SK-N-SH (cell line): ENCODE measurements at regions not wholly inside any gene's neighbourhood (a gene's known extent, or its start where the extent isn't known, plus 50 kb on each side); places are given as distances from the start of the nearest gene placed in this dataset.

Experiments used
- CTCF ChIA-PET: fragments of 300-600, 350-600 bp; formaldehyde crosslinking; extraction: SDS; loops from one replicate; lab custom pipeline; 2021; lab: Yijun Ruan, JAX
- POLR2A ChIA-PET: fragments of 350-600 bp; sonication (Branson Sonifier 250); formaldehyde crosslinking; extraction: SDS; loops from one replicate; lab custom pipeline; 2020; ENCODE audit warnings: antibody characterized with exemption, inconsistent platforms; lab: Yijun Ruan, JAX
- DNase-seq: peaks from one replicate; pipeline ENCODE4 v3.0.0; 2012
- H2AFZ ChIP-seq: fragments of 200-600 bp; sonication (generic); 2 replicates; pipeline ENCODE4 v1.8.1; 2016; ENCODE audit warnings: antibody characterized with exemption, mild to moderate bottlenecking, low read depth
- H3F3A ChIP-seq: fragments of 200-600 bp; sonication (generic); replicated peaks from 2 replicates; pipeline ENCODE3; 2016; ENCODE audit warnings: antibody characterized with exemption, mild to moderate bottlenecking; ENCODE audit not compliant: insufficient read depth
- H3K27ac ChIP-seq, 2 experiments: fragments of 200-500 bp in 1 of 2; fragments of 200-600 bp in 1 of 2; sonication (Bioruptor generic) in 1 of 2; sonication (generic), shearing (Covaris generic) in 1 of 2; 2 replicates each; pipeline versions ENCODE4 v1.5.1 to v1.6.1; 2014 to 2016; ENCODE audit warnings: low read depth in 2 of 2, inconsistent platforms in 1 of 2, low read length in 1 of 2, mild to moderate bottlenecking in 1 of 2, mixed read lengths in 1 of 2
- H3K27me3 ChIP-seq: fragments of 200-600 bp; sonication (generic), shearing (Covaris generic); 2 replicates; pipeline ENCODE4 v1.6.1; 2016; ENCODE audit warnings: mixed run types; ENCODE audit not compliant: insufficient read depth
- H3K36me3 ChIP-seq, 2 experiments: fragments of 200-500 bp in 1 of 2; fragments of 200-600 bp in 1 of 2; sonication (Bioruptor generic) in 1 of 2; sonication (generic) in 1 of 2; replicated peaks in 1 of 2; 2 replicates each; pipeline versions ENCODE3 to v1.5.1; 2014 to 2016; ENCODE audit warnings: low read length in 1 of 2, mild to moderate bottlenecking in 1 of 2; ENCODE audit not compliant: insufficient read depth in 2 of 2, control insufficient read depth in 1 of 2
- H3K4me1 ChIP-seq, 2 experiments: fragments of 200-500 bp in 1 of 2; fragments of 200-600 bp in 1 of 2; sonication (Bioruptor generic) in 1 of 2; sonication (generic), shearing (Covaris generic) in 1 of 2; 2 replicates each; pipeline versions ENCODE4 v1.5.1 to v1.6.1; 2014 to 2016; ENCODE audit warnings: low read depth in 1 of 2, low read length in 1 of 2, mixed run types in 1 of 2; ENCODE audit not compliant: insufficient read depth in 2 of 2, control insufficient read depth in 1 of 2
- H3K4me2 ChIP-seq: fragments of 200-600 bp; sonication (generic), shearing (Covaris generic); 2 replicates; pipeline ENCODE4 v1.6.1; 2017; ENCODE audit warnings: mixed run types
- H3K4me3 ChIP-seq, 2 experiments: fragments of 200-500 bp in 1 of 2; fragments of 200-600 bp in 1 of 2; sonication (Bioruptor generic) in 1 of 2; sonication (generic), shearing (Covaris generic) in 1 of 2; 2 replicates each; pipeline versions ENCODE4 v1.5.1 to v1.8.1; 2014 to 2016; ENCODE audit warnings: low read depth in 2 of 2, inconsistent platforms in 1 of 2, low read length in 1 of 2, mild to moderate bottlenecking in 1 of 2, mixed read lengths in 1 of 2, moderate library complexity in 1 of 2
- H3K79me2 ChIP-seq: fragments of 200-600 bp; sonication (generic); 2 replicates; pipeline ENCODE4 v1.8.1; 2017; ENCODE audit warnings: mild to moderate bottlenecking; ENCODE audit not compliant: insufficient read depth
- H3K9ac ChIP-seq: fragments of 200-600 bp; sonication (generic); 2 replicates; pipeline ENCODE4 v1.6.1; 2017; ENCODE audit warnings: mixed run types
- H3K9me2 ChIP-seq: fragments of 200-600 bp; sonication (generic); 2 replicates; pipeline ENCODE4 v1.6.1; 2017; ENCODE audit warnings: mixed run types
- H3K9me3 ChIP-seq: fragments of 200-600 bp; sonication (generic); 2 replicates; pipeline ENCODE4 v1.6.1; 2017; ENCODE audit warnings: mixed run types, mild to moderate bottlenecking, moderate library complexity
- H4K20me1 ChIP-seq: fragments of 200-600 bp; sonication (generic); 2 replicates; pipeline ENCODE4 v1.6.1; 2017; ENCODE audit warnings: mild to moderate bottlenecking, mixed run types; ENCODE audit not compliant: insufficient read depth
- CHD2 ChIP-seq: fragments of 150-350 bp; IDR thresholded peaks from 2 replicates; pipeline ENCODE4 v1.6.1; 2018; ENCODE audit warnings: low read length; ENCODE audit not compliant: partially characterized antibody
- ELF1 ChIP-seq: IDR thresholded peaks from 2 replicates; pipeline ENCODE4 v1.4.0; 2012
- EP300 ChIP-seq, 2 experiments: IDR thresholded peaks; 2 replicates each; pipeline versions ENCODE4 v1.4.0 to v1.6.1; 2012; ENCODE audit warnings: borderline replicate concordance in 1 of 2, low read depth in 1 of 2, low read length in 1 of 2
- FOXJ3 ChIP-seq: sonication (generic); formaldehyde crosslinking; IDR thresholded peaks from 2 replicates; pipeline ENCODE4 v1.5.1; 2020; ENCODE audit warnings: mild to moderate bottlenecking, missing genetic modification reagents
- GABPA ChIP-seq: IDR thresholded peaks from 2 replicates; pipeline ENCODE4 v1.4.0; 2012; ENCODE audit warnings: low read depth, mild to moderate bottlenecking
- IRF3 ChIP-seq: fragments of 150-350 bp; IDR thresholded peaks from 2 replicates; pipeline ENCODE4 v1.6.1; 2016; ENCODE audit warnings: mild to moderate bottlenecking, low read depth, low read length
- MEF2A ChIP-seq: IDR thresholded peaks from 2 replicates; pipeline ENCODE4 v1.4.0; 2012; ENCODE audit warnings: low read depth, borderline replicate concordance
- MXI1 ChIP-seq: IDR thresholded peaks from 2 replicates; pipeline ENCODE4 v1.6.1; 2012; ENCODE audit warnings: mild to moderate bottlenecking, low read depth, low read length, improper control_type of control experiment
- NFIC ChIP-seq: IDR thresholded peaks from 2 replicates; pipeline ENCODE4 v1.4.0; 2012; ENCODE audit warnings: borderline replicate concordance
- PBX3 ChIP-seq: IDR thresholded peaks from 2 replicates; pipeline ENCODE4; 2012
- RCOR1 ChIP-seq: fragments of 150-350 bp; IDR thresholded peaks from 2 replicates; pipeline ENCODE4 v1.6.1; 2017; ENCODE audit warnings: antibody characterized with exemption, low read length
- SMC3 ChIP-seq: IDR thresholded peaks from 2 replicates; pipeline ENCODE4 v1.6.1; 2012; ENCODE audit warnings: low read depth, low read length, improper control_type of control experiment
- TAF1 ChIP-seq: IDR thresholded peaks from 2 replicates; pipeline ENCODE4 v1.6.1; 2012; ENCODE audit warnings: low read depth, mild to moderate bottlenecking, low read length, moderate library complexity, borderline replicate concordance
- USF1 ChIP-seq: IDR thresholded peaks from 2 replicates; pipeline ENCODE4 v1.4.0; 2012; ENCODE audit warnings: low read depth, borderline replicate concordance
- YY1 ChIP-seq: IDR thresholded peaks from 2 replicates; pipeline ENCODE4 v1.4.0; 2012; ENCODE audit warnings: low read depth, mild to moderate bottlenecking
- ZBTB33 ChIP-seq: IDR thresholded peaks from 2 replicates; pipeline ENCODE4 v1.4.0; 2012; ENCODE audit warnings: low read depth, borderline replicate concordance
- WGBS: methylation state at CpG from one replicate; pipeline ENCODE4 v1.1.6; 2017; ENCODE audit warnings: low lambda C conversion rate; 5-methylcytosine and 5-hydroxymethylcytosine counted together

- no peaks in the 10 kb centered on the region for H3K9me2 ChIP-seq
- H3K4me2 ChIP-seq = no peak overlapping the region
- ChIA-PET CTCF (no interaction called here), POLR2A (no interaction called here)
- no peaks in the 10 kb centered on the region for H3K36me3 ChIP-seq
- no peak overlapping the region for H3K4me3 ChIP-seq
- no peak for TF ChIP-seq SMC3
- no peak for TF ChIP-seq MEF2A
- no peak for TF ChIP-seq TAF1
- TF ChIP-seq YY1 = no peak
- no peak for TF ChIP-seq PBX3
- no peak for TF ChIP-seq ELF1
- TF ChIP-seq USF1 = no peak
- no peak for TF ChIP-seq GABPA
- TF ChIP-seq RCOR1 = no peak
- no peaks in the 10 kb centered on the region for H3F3A ChIP-seq
- H3K9me3 ChIP-seq = no peaks in the 10 kb centered on the region
- no peak overlapping the region for H2AFZ ChIP-seq
- H3K79me2 ChIP-seq = no peaks in the 10 kb centered on the region
- no peaks in the 10 kb centered on the region for H4K20me1 ChIP-seq
- no peaks in the 10 kb centered on the region for H3K4me1 ChIP-seq
- 40% methylated on average over 3 of the region's 3 CpGs for WGBS
- H3K9ac ChIP-seq = no peak overlapping the region
- H3K27me3 ChIP-seq = no peaks in the 10 kb centered on the region
- H3K27ac ChIP-seq = no peak overlapping the region
- no peak for DNase-seq
Observed at GRCh38 chr4:163414275-163414674, 59.3 kb downstream of the TKTL2 start.

GRCh38 chr4:163404580-163404979 lies 60.9 kb downstream of the NPY5R start:
- TF ChIP-seq EP300 (IDR thresholded peaks at IDR 0.05; ENCODE audit: borderline replicate concordance in 1 of 2, low read depth in 1 of 2, low read length in 1 of 2) (no peak), MEF2A (no peak), MXI1 (no peak), CHD2 (no peak), ZBTB33 (no peak), FOXJ3 (CRISPR knock-in tag) (no peak), TAF1 (no peak), IRF3 (no peak), NFIC (no peak), PBX3 (no peak)
- no peaks in the 10 kb centered on the region for H3K9me2 ChIP-seq
- H3K79me2 ChIP-seq = no peaks in the 10 kb centered on the region
- H3F3A ChIP-seq = no peaks in the 10 kb centered on the region
- no peak overlapping the region for H3K27ac ChIP-seq
- POLR2A ChIA-PET = no interaction called here
- no peaks in the 10 kb centered on the region for H4K20me1 ChIP-seq
- no peak overlapping the region for H3K4me2 ChIP-seq
- WGBS = 5% methylated on average over 5 of the region's 5 CpGs
- no peaks in the 10 kb centered on the region for H3K36me3 ChIP-seq
- DNase-seq = no peak
- H2AFZ ChIP-seq = no peak overlapping the region
- no peak overlapping the region for H3K4me3 ChIP-seq
- CTCF ChIA-PET = no interaction called here
- H3K9ac ChIP-seq = no peak overlapping the region
- no peaks in the 10 kb centered on the region for H3K9me3 ChIP-seq
- no peaks in the 10 kb centered on the region for H3K27me3 ChIP-seq
- H3K4me1 ChIP-seq = peaks cover 0 to 9% of the 10 kb centered on the region in 2 experiments; a peak in 1 of 4 replicates
